Vagina (tissue), 2 donors: ENCODE measurements at regions not wholly inside any gene's neighbourhood (a gene's known extent, or its start where the extent isn't known, plus 50 kb on each side); places are given as distances from the start of the nearest gene placed in this dataset.
"Not testable (repeated sequence)": the region's sequence is repeated elsewhere in the genome, so short reads cannot be mapped to it uniquely, and the experiment has no call there.

ENCODE experiments used
- POLR2A ChIP-seq, 2 donors: fragments of 450-650 bp; IDR thresholded peaks; one replicate each; pipeline ENCODE4 v1.6.1; 2017; ENCODE audit warnings: antibody characterized with exemption in 2 of 2, mild to moderate bottlenecking in 2 of 2, moderate library complexity in 2 of 2
- POLR2AphosphoS5 ChIP-seq, 2 donors: sonication (generic); formaldehyde crosslinking; IDR thresholded peaks; one replicate each; pipeline ENCODE4 v1.9.0; 2017; ENCODE audit warnings: antibody characterized with exemption in 2 of 2, mild to moderate bottlenecking in 2 of 2, low read depth in 1 of 2; ENCODE audit not compliant: insufficient read depth in 1 of 2
- TF ChIP-seq, protein P1 (sequence below), 3 experiments: fragments of 450-650 bp in 2 of 3; fragments of 200-600 bp in 1 of 3; sonication (generic) in 1 of 3; IDR thresholded peaks; one replicate each; pipeline ENCODE4 v1.5.1; 2017 to 2019; ENCODE audit warnings: antibody characterized with exemption in 3 of 3, mild to moderate bottlenecking in 2 of 3, moderate library complexity in 2 of 3

- TF ChIP-seq POLR2A (IDR thresholded peaks at IDR 0.05); POLR2AphosphoS5 (IDR thresholded peaks at IDR 0.05; ENCODE audit: insufficient read depth in 1 of 2, low read depth in 1 of 2): not testable (repeated sequence)
- TF ChIP-seq, protein P1, sequence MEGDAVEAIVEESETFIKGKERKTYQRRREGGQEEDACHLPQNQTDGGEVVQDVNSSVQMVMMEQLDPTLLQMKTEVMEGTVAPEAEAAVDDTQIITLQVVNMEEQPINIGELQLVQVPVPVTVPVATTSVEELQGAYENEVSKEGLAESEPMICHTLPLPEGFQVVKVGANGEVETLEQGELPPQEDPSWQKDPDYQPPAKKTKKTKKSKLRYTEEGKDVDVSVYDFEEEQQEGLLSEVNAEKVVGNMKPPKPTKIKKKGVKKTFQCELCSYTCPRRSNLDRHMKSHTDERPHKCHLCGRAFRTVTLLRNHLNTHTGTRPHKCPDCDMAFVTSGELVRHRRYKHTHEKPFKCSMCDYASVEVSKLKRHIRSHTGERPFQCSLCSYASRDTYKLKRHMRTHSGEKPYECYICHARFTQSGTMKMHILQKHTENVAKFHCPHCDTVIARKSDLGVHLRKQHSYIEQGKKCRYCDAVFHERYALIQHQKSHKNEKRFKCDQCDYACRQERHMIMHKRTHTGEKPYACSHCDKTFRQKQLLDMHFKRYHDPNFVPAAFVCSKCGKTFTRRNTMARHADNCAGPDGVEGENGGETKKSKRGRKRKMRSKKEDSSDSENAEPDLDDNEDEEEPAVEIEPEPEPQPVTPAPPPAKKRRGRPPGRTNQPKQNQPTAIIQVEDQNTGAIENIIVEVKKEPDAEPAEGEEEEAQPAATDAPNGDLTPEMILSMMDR (IDR thresholded peaks at IDR 0.05): not testable (repeated sequence)
These were observed 75.1 kb upstream of the ST3GAL5 start for GRCh38 chr2:85963747-85964418.
